ENCODE measurements at regions not wholly inside any gene's neighbourhood (a gene's known extent, or its start where the extent isn't known, plus 50 kb on each side); places are given as distances from the start of the nearest gene placed in this dataset.
A peak's percentile ranks its signal among the peaks of the same experiment; 100 is the strongest.
"Not testable (repeated sequence)": the region's sequence is repeated elsewhere in the genome, so short reads cannot be mapped to it uniquely, and the experiment has no call there.

DNA sequence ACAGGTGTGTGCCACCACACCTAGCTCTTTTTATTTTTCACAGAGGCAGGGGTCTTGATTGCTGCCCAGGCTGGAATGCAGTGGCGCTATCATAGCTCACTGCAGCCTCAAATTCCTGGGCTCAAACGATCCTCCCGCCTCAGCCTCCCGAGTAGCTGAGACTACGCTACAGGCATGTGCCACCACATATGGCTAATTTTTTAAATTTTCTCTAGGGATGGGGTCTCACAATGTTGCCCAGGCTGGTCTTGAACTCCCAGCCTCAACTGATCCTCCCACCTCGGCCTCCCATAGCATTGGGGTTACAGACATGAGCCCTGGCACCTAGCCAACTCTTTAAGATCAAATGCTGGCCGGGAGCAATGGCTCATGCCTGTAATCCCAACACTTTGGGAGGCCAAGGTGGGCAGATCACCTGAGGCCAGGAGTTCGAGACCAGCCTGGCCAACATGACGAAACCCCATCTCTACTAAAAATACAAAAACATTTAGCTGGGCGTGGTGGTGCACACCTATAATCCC, 50.6 kb upstream of the MYL10 start:
- DNase-seq (ENCODE audit: insufficient read length, low spot score); FAIRE-seq: not testable (repeated sequence)

DNA sequence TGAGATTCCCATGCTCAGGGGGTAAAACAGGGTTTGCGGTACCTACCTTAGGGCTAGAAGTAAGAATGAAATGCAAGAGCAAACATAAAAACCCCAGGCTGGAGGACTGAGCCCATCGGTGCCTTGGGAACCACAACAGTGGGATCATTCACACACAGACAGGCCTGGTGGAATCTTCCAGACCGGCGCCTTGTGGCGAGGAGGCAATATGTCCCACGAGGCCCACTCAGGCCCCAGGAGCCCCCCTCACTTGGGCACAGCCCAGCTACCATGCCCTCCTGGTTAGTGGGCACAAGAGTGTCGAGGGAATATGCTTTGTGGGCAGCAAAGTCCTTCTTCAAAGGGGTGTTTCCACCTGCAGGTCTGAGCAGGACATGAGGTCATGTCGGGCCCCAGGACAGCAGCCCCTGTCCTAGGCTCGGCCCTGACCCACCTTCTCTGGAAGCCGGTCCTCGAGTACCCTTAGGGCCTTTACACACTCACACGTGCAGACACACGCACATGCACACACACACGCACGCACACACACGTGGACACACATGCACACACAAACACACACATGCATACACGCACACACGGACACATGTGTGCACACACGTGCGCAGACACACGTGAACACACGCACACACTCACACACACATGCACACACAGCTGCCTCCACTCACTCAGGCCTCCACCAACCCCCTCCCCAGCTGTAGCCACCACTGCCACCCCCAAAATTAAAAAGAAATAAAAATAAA, 51.5 kb upstream of the MYL10 start:
- FAIRE-seq = no peak
- no peak for DNase-seq (ENCODE audit: insufficient read length, low spot score)
- no peak for TF ChIP-seq POU2F2 (IDR thresholded peaks at IDR 0.05; ENCODE audit: low read depth, low read length)
- no peak for TF ChIP-seq SPI1 (IDR thresholded peaks at IDR 0.05; ENCODE audit: low read depth, low read length)
- TF ChIP-seq POLR2A (IDR thresholded peaks at IDR 0.05; ENCODE audit: low read depth, low read length) = no peak
- TF ChIP-seq PAX5 (IDR thresholded peaks at IDR 0.05; ENCODE audit: insufficient read depth, low read length, severe bottlenecking) = no peak
- TF ChIP-seq POLR2AphosphoS5 (IDR thresholded peaks at IDR 0.05; ENCODE audit: low read depth, low read length) = no peak
- no peak for TF ChIP-seq TAF1 (IDR thresholded peaks at IDR 0.05; ENCODE audit: low read depth, low read length)

DNA sequence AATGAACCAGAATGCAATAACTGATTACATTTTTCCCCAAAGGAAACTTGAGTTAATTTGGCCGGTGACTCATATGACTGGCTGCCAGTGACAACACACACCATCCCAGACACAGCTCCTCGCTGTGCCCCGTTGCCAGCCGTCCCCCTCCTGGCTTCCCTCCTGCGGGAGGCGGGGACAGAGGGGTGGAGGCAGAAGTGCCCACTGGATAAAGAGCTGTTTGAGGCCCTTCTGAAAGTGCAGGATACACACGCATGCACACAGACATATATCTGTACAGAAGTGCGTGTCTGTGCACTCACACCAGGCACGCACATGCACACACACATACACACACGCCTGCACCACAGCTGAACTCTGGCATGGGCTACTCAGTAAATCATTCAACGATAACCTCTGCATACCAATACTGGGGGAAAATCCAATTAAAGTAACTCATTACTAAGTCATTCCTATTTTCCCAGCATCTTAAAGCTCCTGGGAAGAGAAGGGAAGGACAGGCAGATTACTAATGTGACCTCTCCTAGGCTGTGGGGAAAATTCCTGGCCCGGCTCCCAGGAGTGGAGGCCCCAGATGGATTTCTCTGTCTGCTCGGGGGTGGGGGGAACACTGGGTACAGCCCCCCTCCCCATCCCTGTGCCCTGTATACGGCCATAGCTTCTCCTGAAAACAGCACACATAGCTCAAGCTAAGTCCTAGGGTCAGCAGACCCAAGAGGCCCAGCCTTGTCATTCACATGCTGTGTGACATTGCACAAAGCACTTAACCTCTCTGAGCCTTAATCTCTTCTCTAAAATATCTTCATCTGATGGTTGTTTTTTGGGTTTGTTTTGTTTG, 52.3 kb upstream of the MYL10 start:
- TF ChIP-seq TAF1 (IDR thresholded peaks at IDR 0.05; ENCODE audit: low read depth, low read length) = no peak
- TF ChIP-seq POLR2A (IDR thresholded peaks at IDR 0.05; ENCODE audit: low read depth, low read length) = no peak
- TF ChIP-seq POLR2AphosphoS5 (IDR thresholded peaks at IDR 0.05; ENCODE audit: low read depth, low read length) = no peak
- no peak for TF ChIP-seq POU2F2 (IDR thresholded peaks at IDR 0.05; ENCODE audit: low read depth, low read length)
- TF ChIP-seq SPI1 (IDR thresholded peaks at IDR 0.05; ENCODE audit: low read depth, low read length) = no peak
- no peak for TF ChIP-seq PAX5 (IDR thresholded peaks at IDR 0.05; ENCODE audit: insufficient read depth, low read length, severe bottlenecking)
- DNase-seq (ENCODE audit: insufficient read length, low spot score) (no peak), FAIRE-seq (no peak)

DNA sequence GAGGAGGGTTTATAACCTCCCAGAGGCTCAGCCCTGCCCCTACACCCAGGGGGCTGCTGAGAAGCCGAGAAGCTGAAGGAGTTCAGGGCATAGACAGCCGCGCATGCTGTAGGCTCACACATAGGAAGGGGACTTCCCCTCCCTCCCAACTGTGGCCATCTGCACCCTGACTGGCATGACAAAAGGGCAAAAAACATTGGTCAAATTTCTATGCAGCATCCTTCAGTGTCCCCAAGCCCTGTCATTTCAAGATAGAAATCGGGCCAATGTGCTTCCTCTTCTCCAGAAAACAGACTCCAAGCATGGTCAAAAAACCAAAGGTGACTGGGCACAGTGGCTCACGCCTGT, 55.9 kb upstream of the MYL10 start:
- FAIRE-seq (no peak), DNase-seq (ENCODE audit: insufficient read length, low spot score) (no peak)
- TF ChIP-seq POU2F2 (IDR thresholded peaks at IDR 0.05; ENCODE audit: low read depth, low read length) (no peak), PAX5 (IDR thresholded peaks at IDR 0.05; ENCODE audit: insufficient read depth, low read length, severe bottlenecking) (no peak), POLR2A (IDR thresholded peaks at IDR 0.05; ENCODE audit: low read depth, low read length) (no peak), TAF1 (IDR thresholded peaks at IDR 0.05; ENCODE audit: low read depth, low read length) (no peak), SPI1 (IDR thresholded peaks at IDR 0.05; ENCODE audit: low read depth, low read length) (no peak), POLR2AphosphoS5 (IDR thresholded peaks at IDR 0.05; ENCODE audit: low read depth, low read length) (no peak)

DNA sequence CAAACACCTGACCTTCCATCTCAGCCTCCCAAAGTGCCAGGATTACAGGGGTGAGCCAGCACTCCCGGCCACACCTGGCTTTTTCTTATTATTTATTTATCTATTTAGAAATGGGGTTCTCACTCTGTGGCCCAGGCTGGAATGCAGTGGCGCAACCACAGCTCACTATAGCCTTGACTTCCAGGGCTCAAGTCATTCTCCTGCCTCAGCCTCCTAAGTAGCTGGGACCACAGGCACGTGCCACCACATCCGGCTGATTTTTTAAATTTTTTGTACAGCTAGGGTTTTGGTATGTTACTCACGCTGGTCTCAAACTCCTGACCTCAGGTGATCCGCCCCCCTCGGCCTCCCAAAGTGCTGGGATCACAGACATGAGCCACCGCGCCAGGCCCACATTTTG, 56.9 kb upstream of the MYL10 start:
- FAIRE-seq (no peak), DNase-seq (ENCODE audit: insufficient read length, low spot score) (no peak)
- TF ChIP-seq POLR2A (IDR thresholded peaks at IDR 0.05; ENCODE audit: low read depth, low read length) (no peak), POU2F2 (IDR thresholded peaks at IDR 0.05; ENCODE audit: low read depth, low read length) (no peak), TAF1 (IDR thresholded peaks at IDR 0.05; ENCODE audit: low read depth, low read length) (no peak), SPI1 (IDR thresholded peaks at IDR 0.05; ENCODE audit: low read depth, low read length) (no peak)

DNA sequence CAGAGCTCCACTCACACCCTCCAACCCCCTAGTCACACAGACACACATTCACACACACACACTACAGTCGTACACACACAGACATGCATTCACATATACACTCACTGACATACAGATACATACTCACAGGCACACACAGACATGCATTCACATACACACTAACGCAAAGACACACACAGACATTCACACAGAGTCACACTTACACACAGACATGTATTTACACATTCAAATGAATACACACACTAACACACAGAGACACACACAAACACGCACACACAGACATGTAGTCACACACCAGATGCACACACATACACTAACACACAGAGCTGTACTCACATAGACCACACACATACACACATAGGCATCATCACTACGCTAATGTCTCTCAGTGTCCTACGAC, 58.0 kb upstream of the MYL10 start:
- TF ChIP-seq POLR2A (IDR thresholded peaks at IDR 0.05; ENCODE audit: low read depth, low read length) = no peak
- no peak for TF ChIP-seq SPI1 (IDR thresholded peaks at IDR 0.05; ENCODE audit: low read depth, low read length)
- no peak for TF ChIP-seq PAX5 (IDR thresholded peaks at IDR 0.05; ENCODE audit: insufficient read depth, low read length, severe bottlenecking)
- TF ChIP-seq POU2F2 (IDR thresholded peaks at IDR 0.05; ENCODE audit: low read depth, low read length) = no peak
- TF ChIP-seq TAF1 (IDR thresholded peaks at IDR 0.05; ENCODE audit: low read depth, low read length) = no peak
- TF ChIP-seq POLR2AphosphoS5 (IDR thresholded peaks at IDR 0.05; ENCODE audit: low read depth, low read length) = no peak
- no peak for DNase-seq (ENCODE audit: insufficient read length, low spot score)
- peak; percentile 66 for FAIRE-seq

DNA sequence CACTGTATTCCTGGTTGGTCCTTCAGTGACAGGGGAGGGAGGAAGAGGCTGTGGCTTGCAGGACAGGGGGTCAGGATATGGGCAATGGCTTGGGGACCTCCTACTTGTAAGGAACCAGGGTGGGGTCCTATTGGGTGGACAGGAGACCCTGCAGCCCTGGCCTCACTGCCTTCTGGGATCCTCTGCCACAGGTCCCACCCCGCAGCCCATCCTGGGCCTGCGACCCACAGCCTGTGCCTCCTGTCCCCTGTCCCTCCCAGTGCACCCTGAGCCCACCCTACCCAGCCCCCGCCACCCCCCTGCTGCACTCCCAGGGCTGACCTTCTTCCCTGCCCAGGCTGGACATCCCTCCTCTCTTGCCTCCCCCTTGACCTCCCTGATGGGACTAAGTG, 58.7 kb upstream of the MYL10 start:
- TF ChIP-seq PAX5 (IDR thresholded peaks at IDR 0.05; ENCODE audit: insufficient read depth, low read length, severe bottlenecking) (no peak), TAF1 (IDR thresholded peaks at IDR 0.05; ENCODE audit: low read depth, low read length) (no peak), POLR2A (IDR thresholded peaks at IDR 0.05; ENCODE audit: low read depth, low read length) (no peak), POU2F2 (IDR thresholded peaks at IDR 0.05; ENCODE audit: low read depth, low read length) (no peak), POLR2AphosphoS5 (IDR thresholded peaks at IDR 0.05; ENCODE audit: low read depth, low read length) (no peak), SPI1 (IDR thresholded peaks at IDR 0.05; ENCODE audit: low read depth, low read length) (no peak)
- DNase-seq (ENCODE audit: insufficient read length, low spot score) = no peak
- no peak for FAIRE-seq

DNA sequence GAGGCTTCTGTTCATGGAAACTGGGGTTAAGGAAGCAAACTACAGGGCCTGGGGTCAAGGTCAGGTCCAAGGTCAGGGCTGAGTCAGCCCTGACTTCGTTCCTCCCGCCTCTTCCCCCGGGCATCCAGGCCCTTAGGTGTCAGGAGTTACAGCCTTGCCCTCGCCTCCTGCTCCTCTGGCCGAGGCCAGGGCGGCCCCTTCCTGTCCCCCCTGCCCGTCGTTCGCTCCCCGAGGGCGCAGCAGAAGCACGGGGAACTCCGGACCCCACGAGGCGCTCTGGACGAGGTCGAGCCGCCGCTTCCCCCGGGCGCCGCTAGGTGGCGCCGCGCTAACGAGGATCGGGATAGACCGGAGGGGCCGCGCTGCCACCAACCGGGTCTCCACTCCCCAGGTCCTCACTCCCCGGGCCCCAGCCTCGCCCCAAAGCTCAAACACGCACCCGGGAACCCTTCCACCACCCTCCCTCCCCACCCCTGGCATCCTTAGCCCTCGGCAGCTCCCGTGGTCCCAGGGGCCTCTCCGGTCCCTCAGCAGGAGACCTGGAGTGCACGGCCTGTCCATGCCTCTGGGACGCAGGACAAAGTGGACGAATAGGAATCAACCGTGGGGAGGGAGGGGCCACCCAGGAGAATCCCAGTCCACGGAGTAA, 59.2 kb upstream of the MYL10 start:
- TF ChIP-seq POU2F2 (IDR thresholded peaks at IDR 0.05; ENCODE audit: low read depth, low read length) (no peak), TAF1 (IDR thresholded peaks at IDR 0.05; ENCODE audit: low read depth, low read length) (no peak), PAX5 (IDR thresholded peaks at IDR 0.05; ENCODE audit: insufficient read depth, low read length, severe bottlenecking) (no peak), SPI1 (IDR thresholded peaks at IDR 0.05; ENCODE audit: low read depth, low read length) (no peak), POLR2A (IDR thresholded peaks at IDR 0.05; ENCODE audit: low read depth, low read length) (no peak), POLR2AphosphoS5 (IDR thresholded peaks at IDR 0.05; ENCODE audit: low read depth, low read length) (no peak)
- DNase-seq (ENCODE audit: insufficient read length, low spot score) (peak; percentile 91), FAIRE-seq (peak; percentile 81)
